Neuron (in vitro differentiated cells): ENCODE measurements at regions not wholly inside any gene's neighbourhood (a gene's known extent, or its start where the extent isn't known, plus 50 kb on each side); places are given as distances from the start of the nearest gene placed in this dataset.

Experiments used
- H2AFZ ChIP-seq: one replicate; pipeline ENCODE4 v1.6.1; 2013; ENCODE audit warnings: low read depth, mild to moderate bottlenecking, inconsistent platforms, low read length, moderate library complexity
- H3K27me3 ChIP-seq: one replicate; pipeline ENCODE4 v1.6.1; 2013; ENCODE audit warnings: low read length; ENCODE audit not compliant: insufficient read depth
- H3K36me3 ChIP-seq: one replicate; pipeline ENCODE4 v1.6.1; 2013; ENCODE audit warnings: low read length; ENCODE audit not compliant: insufficient read depth
- H3K4me1 ChIP-seq: one replicate; pipeline ENCODE4 v1.6.1; 2013; ENCODE audit warnings: low read length; ENCODE audit not compliant: insufficient read depth
- H3K4me3 ChIP-seq: 2 replicates; pipeline ENCODE4 v1.5.1; 2013; ENCODE audit warnings: mild to moderate bottlenecking, low read length, moderate library complexity
- H3K9me3 ChIP-seq: one replicate; pipeline ENCODE4 v1.6.1; 2013; ENCODE audit warnings: low read length

DNA sequence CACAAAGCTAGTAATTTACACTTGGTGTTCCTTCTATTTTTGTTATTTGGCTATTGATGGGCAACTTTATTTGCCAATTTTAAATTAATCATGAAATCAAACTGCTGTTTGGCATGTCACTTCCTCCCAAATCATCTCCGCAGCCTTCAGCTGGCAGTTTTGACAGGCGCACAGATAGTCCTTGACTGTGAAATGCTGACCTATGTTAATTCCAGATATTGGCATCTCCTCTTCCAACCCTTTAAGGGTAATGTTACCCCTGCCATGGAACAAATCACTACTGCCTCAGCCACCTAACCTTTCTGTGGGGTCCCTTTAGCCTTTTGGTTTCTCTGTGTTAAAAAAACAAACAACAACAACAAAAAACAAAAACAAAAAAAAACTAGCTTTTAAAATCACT lies 182.4 kb upstream of the TANK start:
- no peaks in the 10 kb centered on the region for H3K4me1 ChIP-seq
- no peak overlapping the region for H2AFZ ChIP-seq
- H3K4me3 ChIP-seq = no peak overlapping the region

DNA sequence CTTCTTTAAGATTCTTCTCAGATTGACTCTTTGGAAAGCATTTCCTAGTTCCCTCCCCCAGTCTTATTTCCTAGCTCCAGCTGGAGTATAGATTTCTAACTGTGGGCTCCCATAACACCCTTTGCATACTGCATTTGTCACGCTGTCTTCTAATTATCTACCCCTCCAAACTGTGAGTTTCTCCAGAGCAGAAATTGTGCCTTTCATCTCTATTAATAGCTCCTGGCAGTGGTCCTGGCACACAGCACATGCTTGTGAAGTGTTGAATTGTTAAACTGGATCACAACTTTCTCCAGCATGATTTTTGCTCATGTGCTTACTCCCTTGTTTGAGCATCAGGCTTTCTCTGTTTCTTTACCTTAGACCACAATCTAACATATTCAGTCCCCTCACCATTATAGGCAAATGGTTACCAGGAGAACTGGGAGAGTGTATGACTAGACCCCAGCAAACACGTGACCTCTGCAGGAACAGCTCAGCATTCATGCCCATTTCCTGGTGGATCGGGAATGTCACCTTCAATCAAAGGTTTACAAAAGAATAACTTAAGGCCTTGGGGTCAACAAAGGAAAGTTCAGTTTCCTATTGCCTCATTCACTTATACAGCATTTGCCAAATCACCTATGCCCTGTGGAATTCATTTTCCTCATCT lies 175.7 kb upstream of the TANK start:
- peaks cover 15% of the 10 kb centered on the region for H3K4me1 ChIP-seq
- no peak overlapping the region for H2AFZ ChIP-seq
- H3K27me3 ChIP-seq = no peaks in the 10 kb centered on the region
- no peaks in the 10 kb centered on the region for H3K36me3 ChIP-seq
- H3K9me3 ChIP-seq = no peaks in the 10 kb centered on the region
- no peak overlapping the region for H3K4me3 ChIP-seq

More for the DNA sequence above, 182.4 kb upstream of the TANK start:
- no peaks in the 10 kb centered on the region for H3K27me3 ChIP-seq
- no peaks in the 10 kb centered on the region for H3K9me3 ChIP-seq
- no peaks in the 10 kb centered on the region for H3K36me3 ChIP-seq

- Histone ChIP-seq H3K36me3 (no peaks in the 10 kb centered on the region), H3K4me1 (peaks cover 15% of the 10 kb centered on the region), H3K9me3 (no peaks in the 10 kb centered on the region), H3K27me3 (no peaks in the 10 kb centered on the region), H3K4me3 (no peak overlapping the region), H2AFZ (no peak overlapping the region)
Observed at GRCh38 chr2:160989778-160990177, 170.4 kb upstream of the TANK start.

DNA sequence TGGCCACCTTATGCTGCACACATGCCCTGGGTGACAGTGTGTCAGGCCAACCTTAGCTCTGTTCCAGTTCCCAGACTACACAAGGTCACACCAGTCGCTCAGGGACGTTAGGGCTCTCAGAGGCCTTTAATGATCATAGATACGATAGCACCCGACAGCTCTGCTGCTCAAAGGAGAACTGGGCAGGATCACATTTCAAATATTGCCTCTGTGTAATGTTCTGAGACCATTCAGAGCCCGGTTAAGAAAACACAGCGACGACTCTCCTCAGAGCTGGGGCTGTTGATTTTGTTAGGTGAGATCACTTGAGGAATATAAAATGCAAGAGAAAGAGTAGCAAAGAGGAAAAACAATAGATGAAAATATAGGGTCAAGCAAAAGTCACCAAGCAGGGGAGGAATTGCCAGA lies 166.6 kb upstream of the TANK start:
- H3K9me3 ChIP-seq = no peaks in the 10 kb centered on the region
- no peak overlapping the region for H3K4me3 ChIP-seq
- H3K27me3 ChIP-seq = no peaks in the 10 kb centered on the region
- peak overlapping the region; percentile 24 for H2AFZ ChIP-seq
- H3K36me3 ChIP-seq = no peaks in the 10 kb centered on the region
- peaks cover 13% of the 10 kb centered on the region for H3K4me1 ChIP-seq

DNA sequence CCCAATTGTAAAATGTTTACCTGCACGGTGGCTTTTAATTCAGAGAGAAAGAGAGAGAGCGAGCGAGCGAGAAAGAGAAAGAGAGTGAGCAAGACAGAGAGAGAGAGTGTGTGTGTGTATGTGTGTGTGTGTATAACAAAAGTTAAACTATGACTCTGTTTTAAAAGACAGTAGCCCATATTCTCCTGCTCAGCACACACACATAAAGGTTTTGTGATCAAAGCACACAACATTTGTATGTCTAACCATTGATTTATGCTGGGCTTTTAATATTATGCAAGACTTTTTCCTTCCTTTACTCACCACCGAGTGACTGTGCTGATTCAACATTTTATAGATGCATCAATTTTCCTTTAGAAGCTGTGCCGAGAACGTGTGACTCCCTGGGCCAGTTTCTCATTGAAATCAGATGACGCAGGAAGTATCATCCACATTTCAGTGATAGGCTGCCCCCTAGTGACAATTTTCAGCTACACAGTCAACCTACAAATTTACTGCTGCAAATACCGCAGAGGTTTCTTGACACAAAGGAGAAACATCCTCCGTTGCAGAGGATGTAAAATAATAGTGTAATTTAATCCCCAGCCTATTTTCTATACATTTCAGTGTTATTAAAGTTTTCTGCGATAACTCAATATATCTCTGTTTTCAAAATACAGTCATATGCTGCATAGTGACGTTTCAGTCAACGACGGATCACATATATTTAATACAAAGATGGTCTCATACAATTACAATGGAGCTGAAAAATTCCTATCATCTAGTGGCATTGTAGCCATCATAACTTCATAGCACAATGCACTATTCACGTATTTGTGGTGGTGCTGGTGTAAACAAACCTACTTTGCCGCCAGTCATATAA lies 165.9 kb upstream of the TANK start:
- H3K4me3 ChIP-seq = no peak overlapping the region
- H2AFZ ChIP-seq = peak overlapping the region; percentile 24
- no peaks in the 10 kb centered on the region for H3K27me3 ChIP-seq
- peaks cover 13% of the 10 kb centered on the region for H3K4me1 ChIP-seq
- no peaks in the 10 kb centered on the region for H3K9me3 ChIP-seq
- no peaks in the 10 kb centered on the region for H3K36me3 ChIP-seq

- Histone ChIP-seq H3K4me1 (peaks cover 7% of the 10 kb centered on the region), H3K4me3 (no peak overlapping the region), H3K27me3 (no peaks in the 10 kb centered on the region), H3K36me3 (no peaks in the 10 kb centered on the region), H3K9me3 (no peaks in the 10 kb centered on the region), H2AFZ (no peak overlapping the region)
Observed at GRCh38 chr2:160996584-160996983, 163.6 kb upstream of the TANK start.

DNA sequence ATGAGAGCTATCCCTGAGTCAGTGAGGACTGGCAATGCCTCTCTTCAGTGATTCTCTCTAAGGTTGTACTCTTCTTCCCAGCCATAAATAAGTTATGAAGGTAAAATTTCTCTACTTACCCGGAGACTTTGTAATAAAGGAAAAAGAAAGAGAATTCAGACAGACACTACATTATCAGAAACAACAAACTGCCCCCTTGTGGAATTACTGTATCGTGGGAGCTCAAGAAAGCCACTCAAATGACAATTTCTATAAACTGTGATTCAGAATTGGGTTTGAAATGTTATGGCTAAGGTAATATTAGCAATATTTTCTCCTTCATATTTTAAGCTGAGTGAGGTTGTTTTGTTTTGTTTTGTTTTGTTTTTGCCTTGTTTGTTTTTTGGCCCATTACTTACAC lies 155.8 kb upstream of the TANK start:
- Histone ChIP-seq H2AFZ (no peak overlapping the region), H3K27me3 (no peaks in the 10 kb centered on the region), H3K4me1 (no peaks in the 10 kb centered on the region), H3K9me3 (no peaks in the 10 kb centered on the region), H3K4me3 (no peak overlapping the region), H3K36me3 (no peaks in the 10 kb centered on the region)

- Histone ChIP-seq H2AFZ (no peak overlapping the region), H3K27me3 (no peaks in the 10 kb centered on the region), H3K9me3 (no peaks in the 10 kb centered on the region), H3K4me1 (no peaks in the 10 kb centered on the region), H3K4me3 (no peak overlapping the region), H3K36me3 (no peaks in the 10 kb centered on the region)
Observed at GRCh38 chr2:161005170-161005569, 155.1 kb upstream of the TANK start.

DNA sequence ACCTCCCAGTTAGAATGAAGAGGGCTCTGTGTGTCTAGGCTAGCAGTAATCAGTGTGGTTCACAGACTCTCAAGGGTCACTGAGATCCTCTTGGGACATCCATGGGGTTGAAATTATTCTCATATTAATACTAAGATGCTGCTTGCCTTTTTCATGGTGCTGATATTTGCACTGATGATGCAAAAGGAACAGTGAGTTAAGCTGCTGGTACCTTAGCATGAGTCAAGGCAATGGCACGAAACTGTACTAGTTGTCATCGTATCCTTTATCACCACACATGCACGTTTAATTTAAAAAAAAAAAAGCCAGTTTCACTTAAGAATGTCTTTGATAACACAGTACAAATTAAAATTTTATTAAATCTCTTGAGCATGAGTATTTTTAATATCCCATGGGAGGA lies 151.9 kb upstream of the TANK start:
- H3K36me3 ChIP-seq = no peaks in the 10 kb centered on the region

DNA sequence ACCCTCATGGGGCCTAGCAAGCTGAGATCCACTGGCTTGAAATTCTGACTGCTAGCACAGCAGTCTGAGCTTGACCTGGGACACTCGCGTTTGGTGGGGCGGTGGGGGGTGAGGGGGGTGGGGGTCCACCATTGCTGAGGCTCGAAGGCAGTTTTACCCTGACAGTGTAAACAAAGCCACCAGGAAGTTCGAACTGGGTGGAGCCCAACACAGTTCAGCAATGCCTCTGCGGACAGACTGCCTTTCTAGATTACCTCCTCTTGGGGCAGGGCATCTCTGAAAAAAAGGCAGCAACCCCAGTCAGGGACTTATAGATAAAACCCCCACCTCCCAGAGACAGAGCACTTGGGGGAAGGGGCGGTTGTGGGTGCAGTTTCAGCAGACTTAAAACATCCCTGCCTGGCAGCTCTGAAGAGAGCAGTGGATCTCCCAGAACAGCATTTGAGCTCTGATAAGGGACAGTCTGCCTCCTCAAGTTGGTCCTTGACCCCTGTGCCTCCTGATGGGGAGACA lies 149.7 kb upstream of the TANK start:
- Histone ChIP-seq H2AFZ (no peak overlapping the region), H3K4me3 (no peak overlapping the region), H3K9me3 (no peaks in the 10 kb centered on the region), H3K4me1 (no peaks in the 10 kb centered on the region), H3K27me3 (no peaks in the 10 kb centered on the region), H3K36me3 (no peaks in the 10 kb centered on the region)

More for the DNA sequence above, 151.9 kb upstream of the TANK start:
- H3K4me1 ChIP-seq = no peaks in the 10 kb centered on the region
- H3K9me3 ChIP-seq = no peaks in the 10 kb centered on the region
- H3K27me3 ChIP-seq = no peaks in the 10 kb centered on the region
- no peak overlapping the region for H3K4me3 ChIP-seq
- H2AFZ ChIP-seq = no peak overlapping the region

DNA sequence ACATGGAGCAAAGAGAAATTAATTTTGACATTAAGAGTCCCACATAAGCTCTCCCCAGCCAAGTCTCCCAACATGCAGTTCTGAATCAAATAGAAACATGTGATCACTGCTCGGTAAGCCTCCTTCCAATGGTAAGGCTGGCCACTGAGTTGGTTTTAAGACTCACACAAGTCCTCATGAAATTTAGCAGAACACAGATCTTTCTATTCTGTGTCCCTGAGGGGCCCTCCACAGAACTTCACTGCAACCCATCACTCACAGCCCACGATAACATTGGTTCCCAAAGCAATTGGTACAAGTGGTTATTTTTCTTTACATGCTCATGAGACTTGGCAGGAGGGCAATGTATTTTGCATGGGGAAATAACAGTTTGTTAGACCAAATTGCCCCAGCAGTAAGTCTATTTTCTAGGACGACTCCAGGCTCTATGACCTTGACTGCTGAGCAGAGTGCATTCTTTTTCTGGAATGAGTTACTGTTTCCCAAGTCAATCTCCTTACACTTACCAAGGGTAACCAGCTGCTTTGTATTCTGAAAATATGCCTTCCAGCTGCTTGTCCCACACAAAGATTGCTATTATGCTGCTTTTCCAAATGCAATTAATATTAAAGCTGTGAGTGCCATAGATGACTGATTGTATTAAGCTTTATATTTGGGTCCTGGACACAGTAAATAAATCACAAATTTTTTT lies 142.3 kb upstream of the TANK start:
- no peaks in the 10 kb centered on the region for H3K27me3 ChIP-seq
- H3K4me1 ChIP-seq = peaks cover 10% of the 10 kb centered on the region
- H3K36me3 ChIP-seq = no peaks in the 10 kb centered on the region
- H3K4me3 ChIP-seq = no peak overlapping the region
- no peaks in the 10 kb centered on the region for H3K9me3 ChIP-seq
- H2AFZ ChIP-seq = no peak overlapping the region

GRCh38 chr2:161019311-161019710 lies 140.9 kb upstream of the TANK start:
- Histone ChIP-seq H3K36me3 (no peaks in the 10 kb centered on the region), H2AFZ (no peak overlapping the region), H3K4me1 (peaks cover 10% of the 10 kb centered on the region), H3K9me3 (no peaks in the 10 kb centered on the region), H3K27me3 (no peaks in the 10 kb centered on the region), H3K4me3 (no peak overlapping the region)

- no peaks in the 10 kb centered on the region for H3K36me3 ChIP-seq
- no peaks in the 10 kb centered on the region for H3K9me3 ChIP-seq
- no peaks in the 10 kb centered on the region for H3K27me3 ChIP-seq
- H2AFZ ChIP-seq = no peak overlapping the region
- H3K4me3 ChIP-seq = no peak overlapping the region
- H3K4me1 ChIP-seq = peaks cover 10% of the 10 kb centered on the region
Observed at GRCh38 chr2:161020437-161020836, 139.8 kb upstream of the TANK start.
